NCI-H1417 (cell line): ENCODE measurements at regions not wholly inside any gene's neighbourhood (a gene's known extent, or its start where the extent isn't known, plus 50 kb on each side); places are given as distances from the start of the nearest gene placed in this dataset.
"Not testable (repeated sequence)": the region's sequence is repeated elsewhere in the genome, so short reads cannot be mapped to it uniquely, and the experiment has no call there.

Source experiments
- DNase-seq, 3 experiments: peaks; one replicate each; lab custom pipeline; 2025; lab: John Stamatoyannopoulos, UW

DNA sequence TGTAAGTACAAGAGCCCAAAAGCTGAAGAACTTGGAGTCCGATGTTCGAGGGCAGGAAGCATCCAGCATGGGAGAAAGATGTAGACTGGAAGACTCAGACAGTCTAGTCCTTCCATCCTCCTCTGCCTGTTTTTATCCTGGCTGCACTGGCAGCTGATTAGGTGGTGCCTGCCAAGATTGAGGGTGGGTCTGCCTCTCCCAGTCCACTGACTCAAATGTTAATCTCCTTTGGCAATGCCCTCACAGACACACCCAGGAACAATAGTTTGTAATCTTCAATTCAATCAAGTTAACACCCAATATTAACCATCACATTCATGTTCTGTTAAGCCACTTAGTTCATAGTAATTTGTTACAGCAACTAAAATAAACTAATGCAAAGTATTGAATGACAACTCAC lies 904.4 kb upstream of the HS3ST1 start:
- DNase-seq = not testable (repeated sequence)

DNA sequence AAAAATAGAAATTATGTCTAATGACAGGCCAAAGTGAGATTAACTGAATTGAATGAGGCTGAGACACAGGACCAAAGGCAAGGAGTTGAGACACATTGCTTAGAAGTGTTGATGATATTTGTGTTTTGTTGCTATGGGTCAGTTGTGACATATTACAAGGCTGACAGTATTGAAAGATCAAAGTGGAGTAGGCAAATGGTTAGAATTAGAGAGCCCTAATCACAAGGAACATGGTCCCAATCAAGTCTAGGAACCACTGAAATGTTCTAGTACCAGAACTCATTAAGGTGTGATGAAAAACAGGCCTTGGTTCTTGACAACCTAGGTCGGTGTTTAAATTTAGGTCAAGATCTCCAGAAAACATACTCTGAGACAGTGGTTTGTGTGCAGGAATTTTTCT lies 896.3 kb upstream of the HS3ST1 start:
- DNase-seq = no peak

DNA sequence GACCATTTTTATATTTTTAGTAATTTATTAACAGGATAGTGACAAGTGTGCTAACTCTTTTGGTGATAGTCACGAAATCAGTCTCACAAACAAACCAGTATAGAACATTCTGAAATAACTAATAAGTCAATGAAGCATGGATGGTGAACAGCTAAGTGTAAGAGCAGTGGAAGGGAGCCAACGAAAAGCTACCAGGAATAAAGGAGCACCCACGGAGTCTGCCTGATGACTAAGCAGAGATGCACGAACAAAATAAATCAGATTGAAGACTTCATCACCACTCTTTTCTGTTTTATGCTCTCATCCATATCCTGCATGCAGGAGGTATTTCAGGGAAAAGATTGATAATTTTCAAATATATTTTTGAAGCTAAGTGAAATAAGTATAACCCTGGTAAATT lies 891.1 kb upstream of the HS3ST1 start:
- no peak for DNase-seq

GRCh38 chr4:12304905-12305304 lies 876.2 kb upstream of the HS3ST1 start:
- DNase-seq = no peak

DNA sequence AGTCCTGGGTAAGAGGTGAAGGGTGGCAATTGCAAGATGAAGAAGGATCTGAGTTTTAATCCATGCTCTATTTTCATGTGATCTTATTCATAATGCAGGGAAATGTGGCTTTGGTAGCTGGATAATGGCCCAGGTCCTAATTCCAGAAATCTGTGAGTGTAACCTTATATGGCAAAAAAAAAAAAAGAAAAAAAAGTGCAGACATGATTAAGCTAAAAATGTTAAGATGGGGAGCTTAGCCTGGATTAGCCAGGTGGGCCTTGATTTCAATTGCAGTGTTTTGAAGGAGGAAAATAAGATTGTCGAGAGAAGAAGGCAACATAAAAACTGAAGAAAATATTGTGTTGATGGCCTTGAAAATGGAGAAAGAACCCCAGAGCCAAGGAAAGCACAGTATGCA lies 867.7 kb upstream of the HS3ST1 start:
- DNase-seq = no peak

DNA sequence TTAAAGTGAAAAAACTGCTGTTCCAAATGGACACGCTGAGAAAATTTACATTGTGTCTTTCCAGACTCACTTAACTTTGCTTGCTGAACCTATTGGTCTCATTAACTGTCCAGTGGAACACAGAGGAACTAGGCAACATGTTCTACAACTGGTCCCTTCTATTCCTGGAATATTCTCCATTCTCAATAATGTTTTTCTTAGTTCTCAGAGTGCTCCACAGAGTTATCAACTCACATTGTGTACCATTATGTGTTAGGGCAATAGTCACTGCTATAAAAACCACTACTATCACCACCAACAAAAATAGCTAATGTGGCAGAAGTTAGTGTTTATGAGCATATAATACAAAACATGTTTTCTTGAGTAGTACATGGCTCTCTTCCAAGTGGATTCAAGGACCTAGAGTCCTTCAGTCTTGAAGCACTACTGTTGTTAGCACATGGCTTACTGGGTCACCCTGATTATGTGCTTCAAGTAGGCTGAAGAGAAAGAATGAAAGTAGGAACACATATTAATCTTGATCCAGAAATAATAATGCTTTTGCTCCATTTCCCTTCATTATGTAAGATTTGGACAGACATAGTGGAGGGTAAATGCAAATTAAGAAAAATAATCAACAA lies 865.3 kb upstream of the HS3ST1 start:
- no peak for DNase-seq

DNA sequence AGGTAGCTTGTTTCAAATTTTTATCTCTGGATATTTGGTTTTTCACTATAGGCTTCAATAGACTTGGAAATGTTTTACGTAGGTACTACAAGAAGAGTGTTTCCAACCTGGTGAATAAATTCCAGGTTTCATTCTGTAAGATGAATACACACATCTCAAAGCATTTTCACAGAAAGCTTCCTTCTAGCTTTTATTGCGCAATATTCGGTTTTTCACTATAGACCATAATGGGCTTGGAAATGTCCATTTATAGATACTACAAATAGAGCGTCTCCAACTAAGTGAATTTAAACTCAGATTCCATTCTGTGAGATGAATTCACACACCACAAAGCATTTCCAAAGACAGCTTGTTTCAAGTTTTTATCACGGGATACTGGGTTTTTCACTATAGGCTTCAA lies 857.7 kb upstream of the HS3ST1 start:
- no peak for DNase-seq

GRCh38 chr4:12270546-12270945 lies 841.9 kb upstream of the HS3ST1 start:
- no peak for DNase-seq

GRCh38 chr4:12265554-12265953 lies 836.9 kb upstream of the HS3ST1 start:
- DNase-seq = no peak

- DNase-seq = no peak
These were observed 831.8 kb upstream of the HS3ST1 start for GRCh38 chr4:12260453-12260852.

GRCh38 chr4:12244973-12245372 lies 816.3 kb upstream of the HS3ST1 start:
- DNase-seq = no peak

GRCh38 chr4:12242354-12242753 lies 813.7 kb upstream of the HS3ST1 start:
- no peak for DNase-seq

DNA sequence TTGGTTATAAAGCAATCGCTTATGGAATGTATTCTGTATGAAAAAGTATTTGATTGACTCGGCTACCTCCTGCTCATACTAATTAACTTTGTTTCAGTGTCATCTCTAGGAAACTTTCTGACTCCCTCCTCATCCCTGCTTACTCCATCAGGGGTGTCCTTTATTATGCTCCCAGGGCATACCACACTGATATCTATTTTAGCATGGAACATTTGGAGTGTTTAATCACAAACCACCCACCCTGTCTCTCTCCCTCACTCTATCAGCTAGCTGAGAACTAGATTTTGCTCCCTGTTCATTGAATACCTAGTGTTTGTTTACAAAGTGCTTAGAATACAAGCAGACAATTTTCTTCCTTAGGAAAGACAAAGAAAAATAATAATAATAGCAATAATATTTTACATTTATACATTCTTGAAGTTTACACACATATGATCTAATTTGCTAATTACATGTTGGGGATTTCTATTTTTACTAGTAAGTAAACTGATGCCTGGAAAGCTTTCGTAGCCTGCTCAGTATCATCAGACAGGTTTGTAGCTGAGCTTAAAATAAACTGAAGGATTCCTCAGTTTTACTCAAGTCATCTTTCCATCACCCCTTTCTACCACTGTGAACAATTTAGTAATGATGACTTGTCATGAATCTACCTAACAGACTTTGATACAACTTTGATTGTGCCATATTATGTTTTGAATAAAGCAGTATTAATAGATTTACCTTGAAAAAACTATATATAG lies 811.4 kb upstream of the HS3ST1 start:
- DNase-seq = peak in 1 of 3 experiments; percentile 42

GRCh38 chr4:12231098-12231497 lies 802.4 kb upstream of the HS3ST1 start:
- DNase-seq = peak in 1 of 3 experiments; percentile 64

DNA sequence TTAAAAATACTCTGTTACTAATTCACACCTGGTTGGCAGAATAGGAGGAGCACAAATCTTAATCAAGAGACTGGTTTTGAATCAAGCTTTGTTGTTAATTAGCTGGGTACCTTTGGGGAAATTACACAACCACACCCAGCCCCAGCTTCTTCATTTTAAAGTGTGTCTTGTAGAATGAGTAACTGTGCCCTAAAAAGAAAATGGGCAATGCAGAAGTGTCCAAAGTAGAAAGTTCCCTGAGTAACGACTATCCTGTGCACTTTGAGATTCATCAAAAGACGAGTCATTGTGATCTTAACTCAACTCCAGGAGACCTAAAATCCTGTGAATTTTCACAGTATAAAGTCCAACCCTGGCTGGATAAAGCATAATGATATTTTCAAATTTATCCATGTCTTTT lies 792.3 kb upstream of the HS3ST1 start:
- DNase-seq = no peak

- DNase-seq = no peak
These were observed 782.9 kb upstream of the HS3ST1 start for GRCh38 chr4:12211636-12212035.

- no peak for DNase-seq
These were observed 778.7 kb upstream of the HS3ST1 start for GRCh38 chr4:12207396-12207795.

DNA sequence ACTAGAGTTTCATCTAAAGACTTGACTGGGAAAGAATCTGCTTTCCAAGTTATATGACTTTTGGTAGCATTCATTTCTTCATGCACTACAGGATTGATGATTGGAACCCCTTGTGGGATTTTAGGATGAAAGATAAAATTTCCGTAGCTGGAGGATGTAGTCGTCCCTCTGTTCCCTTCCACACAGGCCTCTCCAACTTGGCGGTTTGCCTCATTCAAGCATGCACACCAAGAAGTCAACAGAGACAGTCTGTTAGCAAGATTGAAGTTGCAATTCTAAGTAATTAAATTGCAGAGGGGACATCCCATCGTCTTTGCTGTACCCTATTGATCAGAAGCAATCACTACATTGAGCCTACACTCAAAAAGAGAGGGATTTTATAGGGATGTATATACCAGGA lies 777.4 kb upstream of the HS3ST1 start:
- no peak for DNase-seq

GRCh38 chr4:12203945-12204344 lies 775.3 kb upstream of the HS3ST1 start:
- DNase-seq = no peak

GRCh38 chr4:12200226-12200625 lies 771.5 kb upstream of the HS3ST1 start:
- no peak for DNase-seq

GRCh38 chr4:12186526-12186925 lies 757.8 kb upstream of the HS3ST1 start:
- DNase-seq = peak in 1 of 3 experiments; percentile 26

- peak in 1 of 3 experiments; percentile 16 for DNase-seq
These were observed 750.2 kb upstream of the HS3ST1 start for GRCh38 chr4:12178614-12179610.

DNA sequence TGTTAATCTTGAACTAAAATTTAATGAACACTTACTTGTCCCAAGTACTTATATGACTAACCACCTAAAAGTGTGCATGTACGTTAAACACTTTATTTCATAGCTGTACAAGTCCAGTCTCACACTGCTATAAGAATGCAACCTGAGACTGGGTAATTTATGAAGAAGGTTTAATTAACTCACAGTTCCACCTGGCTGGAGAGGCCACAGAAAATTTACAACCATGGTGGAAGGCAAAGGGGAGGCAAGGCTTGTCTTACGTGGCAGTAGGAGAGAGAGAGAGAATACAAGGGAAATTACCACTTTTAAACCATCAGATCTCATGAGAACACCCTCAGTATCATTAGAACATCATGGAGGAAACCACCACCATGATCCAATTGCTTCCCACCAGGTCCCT lies 748.7 kb upstream of the HS3ST1 start:
- no peak for DNase-seq
